ENCODE measurements at regions not wholly inside any gene's neighbourhood (a gene's known extent, or its start where the extent isn't known, plus 50 kb on each side); places are given as distances from the start of the nearest gene placed in this dataset.
"Not testable (repeated sequence)": the region's sequence is repeated elsewhere in the genome, so short reads cannot be mapped to it uniquely, and the experiment has no call there.

DNA sequence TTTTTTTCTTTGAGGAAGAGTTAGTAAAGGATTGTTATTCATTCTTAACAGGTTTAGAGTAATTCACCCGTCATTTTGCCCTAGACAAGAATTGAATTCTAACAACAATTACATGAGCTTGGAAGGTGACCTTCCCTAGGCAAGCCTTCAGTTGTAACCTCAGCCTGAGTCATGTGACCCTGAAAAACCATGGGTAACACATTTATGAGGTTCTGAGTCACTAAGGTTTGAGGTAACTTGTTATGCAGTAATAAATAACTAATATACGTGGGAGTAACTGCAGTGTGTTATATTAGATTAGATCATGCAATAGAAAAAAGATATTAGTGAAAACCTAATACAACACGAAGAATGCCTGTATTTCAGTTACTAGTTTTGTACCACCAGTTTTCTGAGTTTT lies 237.6 kb upstream of the NDN start:
- DNase-seq (ENCODE audit: low spot score): no peak

GRCh38 chr15:23954931-23955330 lies 267.8 kb upstream of the NDN start:
- no peak for DNase-seq (ENCODE audit: low spot score)

- DNase-seq (ENCODE audit: low spot score): no peak
Measured at GRCh38 chr15:23983500-23984259, 296.6 kb upstream of the NDN start.

DNA sequence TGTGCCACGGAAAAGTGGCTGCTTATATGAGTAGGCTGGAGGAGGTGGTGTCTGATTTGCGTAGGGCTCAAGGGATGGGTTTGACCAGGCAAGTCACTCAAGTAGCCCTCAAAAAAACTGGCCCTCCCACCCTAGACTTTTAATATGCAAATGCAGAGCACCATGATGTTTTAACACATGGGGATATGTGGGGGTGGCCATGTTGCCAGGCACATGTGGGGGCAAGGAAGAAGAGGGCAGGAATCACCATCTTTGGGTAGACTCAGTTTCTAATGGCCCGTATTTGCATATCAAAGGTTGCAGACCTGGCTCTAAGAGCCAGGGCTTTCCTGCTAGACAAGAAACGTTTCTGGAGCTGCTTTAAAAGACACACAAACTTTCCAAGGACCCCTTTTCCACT lies 307.2 kb upstream of the NDN start:
- no peak for DNase-seq (ENCODE audit: low spot score)

DNA sequence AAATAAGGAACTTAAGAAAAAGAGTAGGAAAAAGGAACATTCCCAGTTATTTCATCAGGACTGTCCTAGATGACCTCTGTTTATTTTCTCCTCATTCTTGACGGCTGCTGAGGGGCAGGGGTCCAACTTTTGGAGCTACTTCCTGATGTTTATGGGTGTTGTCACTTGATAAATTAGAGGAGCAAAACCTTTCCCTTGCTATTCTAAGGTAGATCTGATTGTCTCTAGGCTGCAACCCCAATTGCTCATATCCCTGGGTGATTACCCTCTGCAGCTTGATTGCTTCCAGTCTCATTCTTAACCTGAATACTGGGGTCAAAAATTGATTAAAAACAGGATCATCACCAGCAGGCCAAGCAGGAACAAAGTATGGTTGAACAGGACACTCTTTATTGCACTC lies 311.0 kb upstream of the NDN start:
- no peak for DNase-seq (ENCODE audit: low spot score)

DNA sequence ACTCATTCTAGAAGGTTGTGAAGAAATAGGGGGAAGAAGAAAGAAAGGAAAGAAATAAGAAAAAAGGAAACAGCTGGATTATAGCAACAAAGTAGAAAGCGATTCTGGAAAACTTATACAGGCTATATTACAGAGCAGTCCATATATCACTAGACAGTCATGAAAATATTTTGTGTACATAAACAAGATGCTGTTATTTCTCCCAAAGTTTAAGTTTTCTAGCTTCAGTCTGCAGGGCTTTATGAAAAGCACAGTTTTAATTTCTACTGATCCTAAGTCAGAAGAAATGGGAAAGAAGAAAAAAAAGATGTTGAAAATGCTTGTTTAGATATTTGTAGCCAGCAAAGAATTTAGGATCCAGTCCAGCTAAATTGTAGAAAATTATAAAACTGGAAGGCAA lies 321.4 kb upstream of the NDN start:
- no peak for DNase-seq (ENCODE audit: low spot score)

DNA sequence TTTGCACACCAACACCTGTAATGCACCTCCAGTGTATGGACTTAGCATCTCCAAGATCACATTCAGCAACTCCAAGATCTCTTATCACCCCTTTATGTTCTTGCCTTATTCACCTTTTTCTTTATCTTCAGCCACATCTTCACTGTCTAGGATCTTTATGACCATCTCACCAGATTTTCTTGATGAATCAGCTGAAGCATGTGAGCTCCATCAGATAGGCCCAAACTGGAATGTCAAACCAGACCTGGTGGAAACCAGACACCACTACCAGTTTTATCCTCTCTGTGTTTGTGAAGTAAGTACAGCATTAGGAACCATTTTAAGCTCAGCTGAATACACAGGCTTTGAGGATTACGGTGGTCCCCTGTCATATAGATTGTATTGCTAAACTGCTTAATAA lies 330.4 kb upstream of the NDN start:
- DNase-seq (ENCODE audit: low spot score): no peak

DNA sequence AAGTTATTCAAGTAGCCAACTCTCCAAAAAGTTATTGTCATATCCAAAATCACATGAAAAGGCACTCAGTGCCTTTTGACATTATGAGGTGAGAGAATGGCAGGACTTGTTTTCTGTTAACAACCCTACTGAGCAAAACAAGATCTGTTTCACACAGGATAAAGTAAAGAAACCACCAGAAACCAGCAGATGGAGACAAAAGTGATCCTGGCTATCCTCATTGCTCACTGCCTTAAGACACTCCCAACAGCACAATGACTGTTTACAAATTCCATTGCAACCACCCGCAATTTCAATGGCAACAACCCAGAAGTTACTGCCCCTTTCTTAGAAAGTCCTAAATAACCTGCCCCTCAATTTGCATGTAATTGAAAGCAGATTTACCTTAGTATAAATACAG lies 352.6 kb upstream of the NDN start:
- no peak for DNase-seq (ENCODE audit: low spot score)

GRCh38 chr15:24054547-24055245 lies 367.6 kb upstream of the NDN start:
- DNase-seq (ENCODE audit: low spot score): no peak

DNA sequence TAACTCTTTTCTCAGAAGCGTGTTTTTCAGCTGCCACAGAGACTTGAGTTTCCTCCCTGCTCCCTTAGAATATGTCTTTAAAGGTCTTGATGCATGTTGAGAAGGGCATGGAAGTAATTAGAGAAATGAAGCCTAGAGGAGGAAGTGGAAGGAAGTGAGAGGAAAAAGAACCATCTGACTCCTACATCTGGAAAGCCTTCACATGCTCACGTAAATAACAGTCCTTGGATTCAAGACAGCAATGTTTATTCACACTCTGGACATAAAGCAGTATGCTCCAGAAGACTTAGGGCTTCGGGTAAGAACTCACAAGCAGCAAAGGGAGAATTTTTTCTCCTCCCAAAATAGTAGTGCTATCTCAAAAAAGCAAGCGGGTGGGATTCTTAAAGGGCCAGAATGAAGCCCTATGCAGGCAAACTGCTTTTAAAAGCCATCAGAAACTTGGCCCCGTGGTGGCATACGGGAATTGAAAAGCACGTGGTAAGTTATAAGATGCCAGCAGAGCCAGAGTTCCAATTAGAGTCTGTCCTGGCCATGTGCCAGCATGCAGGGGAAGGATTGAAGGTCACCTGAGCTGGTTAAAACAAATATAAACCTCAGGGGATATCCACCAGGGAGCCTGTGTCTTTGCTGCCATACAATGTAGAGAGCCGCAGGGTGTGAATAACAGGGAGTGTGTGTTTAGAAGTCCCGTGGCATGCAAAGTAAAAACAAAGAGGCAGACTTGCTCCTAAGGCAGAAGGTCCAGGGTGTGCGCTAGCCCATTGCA lies 380.8 kb upstream of the NDN start:
- no peak for DNase-seq (ENCODE audit: low spot score)

- no peak for DNase-seq (ENCODE audit: low spot score)
Measured at GRCh38 chr15:24075420-24076089, 388.4 kb upstream of the NDN start.

- DNase-seq (ENCODE audit: low spot score): no peak
Measured at GRCh38 chr15:24076090-24076784, 389.1 kb upstream of the NDN start.

DNA sequence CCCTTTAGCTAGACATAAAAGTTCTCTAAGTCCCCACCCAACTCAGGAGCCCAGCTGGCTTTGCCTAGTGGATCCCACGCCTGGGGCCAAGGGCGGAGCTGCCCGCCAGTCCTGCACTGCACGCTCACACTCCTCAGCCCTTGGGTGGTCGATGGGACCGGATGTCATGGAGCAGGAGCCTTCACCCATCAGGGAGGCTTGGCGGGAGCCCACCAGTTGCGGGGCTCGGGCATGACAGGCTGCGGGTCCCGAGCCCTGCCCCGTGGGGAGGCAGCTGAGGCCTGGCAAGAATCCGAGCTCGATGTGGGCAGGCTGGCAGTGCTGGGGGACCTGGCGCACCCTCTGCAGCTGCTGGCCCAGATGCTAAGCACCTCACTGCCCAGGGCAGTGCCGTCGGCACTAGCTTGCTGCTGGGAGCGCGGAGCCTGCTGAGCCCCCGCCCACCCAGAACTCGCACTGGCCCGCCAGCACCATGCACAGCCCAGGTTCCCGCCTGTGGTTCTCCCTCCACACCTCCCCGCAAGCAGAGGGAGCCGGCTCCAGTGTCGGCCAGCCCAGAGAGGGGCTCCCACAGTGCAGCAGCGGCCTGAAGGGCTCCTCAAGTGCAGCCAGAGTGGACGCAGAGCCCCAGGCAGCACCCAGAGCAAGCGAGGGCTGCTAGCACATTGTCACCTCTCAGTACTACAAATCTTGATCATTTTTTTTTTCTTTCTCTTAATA lies 391.4 kb upstream of the NDN start:
- no peak for DNase-seq (ENCODE audit: low spot score)

- DNase-seq (ENCODE audit: low spot score): not testable (repeated sequence)
Measured at GRCh38 chr15:24088941-24089340, 401.8 kb upstream of the NDN start.

GRCh38 chr15:24101503-24101902 lies 414.4 kb upstream of the NDN start:
- not testable (repeated sequence) for DNase-seq (ENCODE audit: low spot score)

GRCh38 chr15:24107524-24107923 lies 420.4 kb upstream of the NDN start:
- DNase-seq (ENCODE audit: low spot score): not testable (repeated sequence)

DNA sequence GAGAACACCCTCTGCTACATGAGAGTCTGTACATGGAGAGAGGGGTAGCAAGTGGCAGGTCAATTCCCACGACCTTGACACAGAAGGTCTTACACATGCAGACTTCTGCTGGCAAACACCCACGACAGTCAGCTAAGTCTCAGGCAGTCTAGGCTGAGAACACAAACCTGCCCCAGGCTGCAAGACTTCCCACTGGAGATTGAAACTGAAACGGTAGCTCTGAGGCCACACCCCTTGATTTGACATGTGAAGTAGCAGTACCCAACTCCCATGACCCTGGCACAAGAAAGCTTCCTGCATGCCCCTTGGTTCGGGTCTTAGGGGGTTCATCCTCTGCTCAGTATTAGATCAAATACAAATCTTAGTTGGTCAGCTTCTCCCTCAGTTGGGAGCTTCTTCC lies 420.8 kb upstream of the NDN start:
- DNase-seq (ENCODE audit: low spot score): not testable (repeated sequence)

DNA sequence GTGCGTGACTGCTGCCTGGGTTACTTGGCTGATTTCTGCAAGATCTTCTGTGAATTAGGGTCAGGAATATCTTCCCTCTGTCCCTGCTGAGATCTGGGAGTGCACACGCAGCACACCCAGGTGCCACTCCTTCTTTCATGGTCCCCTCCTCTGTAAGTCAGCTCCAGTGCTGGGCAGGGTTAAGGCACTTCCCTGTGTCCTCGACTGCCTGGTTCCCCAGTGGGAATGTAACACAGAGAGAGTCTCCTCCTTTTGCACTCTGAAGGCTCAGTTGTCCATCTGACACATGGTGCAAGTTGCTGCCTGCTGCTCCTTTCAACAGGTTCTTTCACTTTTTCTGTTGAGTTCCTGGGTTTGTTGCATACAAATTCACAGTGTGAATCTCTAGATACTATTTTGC lies 421.2 kb upstream of the NDN start:
- DNase-seq (ENCODE audit: low spot score): not testable (repeated sequence)

GRCh38 chr15:24139622-24140021 lies 452.5 kb upstream of the NDN start:
- DNase-seq (ENCODE audit: low spot score): not testable (repeated sequence)

GRCh38 chr15:24145070-24145469 lies 458.0 kb upstream of the NDN start:
- DNase-seq (ENCODE audit: low spot score): not testable (repeated sequence)

GRCh38 chr15:24146251-24146650 lies 459.1 kb upstream of the NDN start:
- DNase-seq (ENCODE audit: low spot score): no peak

All from Ammon's horn (tissue), 1 donor.